ENCODE measurements at regions not wholly inside any gene's neighbourhood (a gene's known extent, or its start where the extent isn't known, plus 50 kb on each side); places are given as distances from the start of the nearest gene placed in this dataset.

GRCh38 chr2:193943406-193943960, 1713.5 kb upstream of the SLC39A10 start:
- ChIA-PET POLR2A (no interaction called here), CTCF (no interaction called here)
- WGBS (ENCODE audit: insufficient coverage): 100% methylated on average over 2 of the region's 4 CpGs
- no peaks in the 10 kb centered on the region for H3K9me3 Mint-ChIP-seq (ENCODE audit: insufficient read depth)
- H3K27me3 Mint-ChIP-seq: no peaks in the 10 kb centered on the region
- no peaks in the 10 kb centered on the region for H3K4me1 ChIP-seq (ENCODE audit: control insufficient read depth in 2 of 2, insufficient read depth in 2 of 2, low read length in 2 of 2)
- H3K27me3 ChIP-seq (replicated peaks in 1 of 4; ENCODE audit: control extremely low read depth in 1 of 4, control insufficient read depth in 3 of 4, insufficient read depth in 4 of 4, low read length in 3 of 4): no peaks in the 10 kb centered on the region
- DNase-seq: no peak
- no peak overlapping the region for H2AFZ ChIP-seq (ENCODE audit: insufficient read depth, low read depth, low read length, poor library complexity, severe bottlenecking)
- no peak overlapping the region for H3K9ac ChIP-seq (ENCODE audit: low read length)
- H4K20me1 ChIP-seq (ENCODE audit: control insufficient read depth, insufficient read depth, low read length, poor library complexity, severe bottlenecking): no peaks in the 10 kb centered on the region
- H3K4me1 Mint-ChIP-seq: no peaks in the 10 kb centered on the region
- no peak for ATAC-seq (ENCODE audit: low read depth)
- intact Hi-C loops (cut with micrococcal nuclease): no loop called here
- H3K9me3 ChIP-seq (ENCODE audit: control extremely low read depth in 1 of 3, control insufficient read depth in 2 of 3, insufficient read depth in 1 of 3, low read length in 2 of 3): no peaks in the 10 kb centered on the region
- H3K27ac ChIP-seq (ENCODE audit: low read length in 2 of 2): no peak overlapping the region
- H3K4me3 Mint-ChIP-seq: no peak overlapping the region
- H3K79me2 ChIP-seq (ENCODE audit: control insufficient read depth, insufficient read depth, low read length): no peaks in the 10 kb centered on the region
- H3K27ac Mint-ChIP-seq: no peak overlapping the region
- TF ChIP-seq CTCF (IDR thresholded peaks at IDR 0.05) (no peak), EZH2 (IDR thresholded peaks at IDR 0.05; ENCODE audit: borderline replicate concordance, insufficient read depth, low read depth, low read length, poor library complexity, severe bottlenecking) (no peak)
- H3K36me3 ChIP-seq (replicated peaks in 1 of 2; ENCODE audit: control extremely low read depth in 1 of 2, control insufficient read depth in 1 of 2, extremely low read depth in 1 of 2, insufficient read depth in 2 of 2, low read length in 1 of 2): no peaks in the 10 kb centered on the region
- no peak overlapping the region for H3K4me2 ChIP-seq (replicated peaks; ENCODE audit: low read depth, low read length, poor library complexity, severe bottlenecking)
- no peak overlapping the region for H3K4me3 ChIP-seq (ENCODE audit: control extremely low read depth in 1 of 5, extremely low read depth in 1 of 5, insufficient read depth in 1 of 5, low read depth in 2 of 5, low read length in 4 of 5)

GRCh38 chr2:193935114-193935513, 1721.9 kb upstream of the SLC39A10 start:
- intact Hi-C loops (cut with micrococcal nuclease): no loop called here
- WGBS (ENCODE audit: insufficient coverage): no CpG with 5 or more reads among the region's 3 CpGs
- no peak overlapping the region for H3K4me3 ChIP-seq (ENCODE audit: control extremely low read depth in 1 of 5, extremely low read depth in 1 of 5, insufficient read depth in 1 of 5, low read depth in 2 of 5, low read length in 4 of 5)
- no peak overlapping the region for H3K9ac ChIP-seq (ENCODE audit: low read length)
- ChIA-PET CTCF (no interaction called here), POLR2A (no interaction called here)
- DNase-seq: no peak
- Mint-ChIP-seq H3K4me1 (no peaks in the 10 kb centered on the region), H3K27ac (no peak overlapping the region), H3K27me3 (no peaks in the 10 kb centered on the region), H3K9me3 (ENCODE audit: insufficient read depth) (no peaks in the 10 kb centered on the region), H3K4me3 (no peak overlapping the region)
- H3K36me3 ChIP-seq (replicated peaks in 1 of 2; ENCODE audit: control extremely low read depth in 1 of 2, control insufficient read depth in 1 of 2, extremely low read depth in 1 of 2, insufficient read depth in 2 of 2, low read length in 1 of 2): no peaks in the 10 kb centered on the region
- H3K27me3 ChIP-seq (replicated peaks in 1 of 4; ENCODE audit: control extremely low read depth in 1 of 4, control insufficient read depth in 3 of 4, insufficient read depth in 4 of 4, low read length in 3 of 4): no peaks in the 10 kb centered on the region
- no peaks in the 10 kb centered on the region for H3K79me2 ChIP-seq (ENCODE audit: control insufficient read depth, insufficient read depth, low read length)
- no peaks in the 10 kb centered on the region for H3K4me1 ChIP-seq (ENCODE audit: control insufficient read depth in 2 of 2, insufficient read depth in 2 of 2, low read length in 2 of 2)
- H3K27ac ChIP-seq (ENCODE audit: low read length in 2 of 2): no peak overlapping the region
- no peak for TF ChIP-seq EZH2 (IDR thresholded peaks at IDR 0.05; ENCODE audit: borderline replicate concordance, insufficient read depth, low read depth, low read length, poor library complexity, severe bottlenecking)
- no peak for TF ChIP-seq CTCF (IDR thresholded peaks at IDR 0.05)
- H3K4me2 ChIP-seq (replicated peaks; ENCODE audit: low read depth, low read length, poor library complexity, severe bottlenecking): no peak overlapping the region
- no peak overlapping the region for H2AFZ ChIP-seq (ENCODE audit: insufficient read depth, low read depth, low read length, poor library complexity, severe bottlenecking)
- no peaks in the 10 kb centered on the region for H3K9me3 ChIP-seq (ENCODE audit: control extremely low read depth in 1 of 3, control insufficient read depth in 2 of 3, insufficient read depth in 1 of 3, low read length in 2 of 3)
- no peaks in the 10 kb centered on the region for H4K20me1 ChIP-seq (ENCODE audit: control insufficient read depth, insufficient read depth, low read length, poor library complexity, severe bottlenecking)
- ATAC-seq (ENCODE audit: low read depth): no peak

Data from B cell (primary cell).